GM10266 (cell line): ENCODE measurements at regions not wholly inside any gene's neighbourhood (a gene's known extent, or its start where the extent isn't known, plus 50 kb on each side); places are given as distances from the start of the nearest gene placed in this dataset.

ENCODE experiments used
- DNase-seq: peaks from one replicate; pipeline ENCODE4 v3.0.0; 2012; ENCODE audit errors: extremely low spot score
- CTCF ChIP-seq: IDR thresholded peaks from 2 replicates; pipeline ENCODE4 v1.5.1; 2012; ENCODE audit warnings: mild to moderate bottlenecking, low read depth; ENCODE audit not compliant: control insufficient read depth, insufficient read depth; ENCODE audit errors: missing control alignments

- no peak for TF ChIP-seq CTCF
- no peak for DNase-seq
Measured at GRCh38 chr11:127195501-127196120, 195.0 kb upstream of the KIRREL3 start.

GRCh38 chr11:127194521-127194920 lies 194.0 kb upstream of the KIRREL3 start:
- no peak for DNase-seq
- no peak for TF ChIP-seq CTCF

- no peak for TF ChIP-seq CTCF
- DNase-seq, result no peak
Measured at GRCh38 chr11:127193950-127194349, 193.4 kb upstream of the KIRREL3 start.

GRCh38 chr11:127191689-127192088 lies 191.1 kb upstream of the KIRREL3 start:
- TF ChIP-seq CTCF, result no peak
- DNase-seq, result no peak

GRCh38 chr11:127191261-127191660 lies 190.7 kb upstream of the KIRREL3 start:
- no peak for DNase-seq
- TF ChIP-seq CTCF, result no peak

GRCh38 chr11:127182586-127183203 lies 182.1 kb upstream of the KIRREL3 start:
- TF ChIP-seq CTCF, result no peak

GRCh38 chr11:127157225-127157624 lies 156.7 kb upstream of the KIRREL3 start:
- no peak for DNase-seq

More at GRCh38 chr11:127182586-127183203, 182.1 kb upstream of the KIRREL3 start:
- DNase-seq, result no peak

More at GRCh38 chr11:127157225-127157624, 156.7 kb upstream of the KIRREL3 start:
- no peak for TF ChIP-seq CTCF
